NCI-H187 treated with DMSO at 0.1 percent for 48 hours (cell line): ENCODE measurements at regions not wholly inside any gene's neighbourhood (a gene's known extent, or its start where the extent isn't known, plus 50 kb on each side); places are given as distances from the start of the nearest gene placed in this dataset.

Source experiments
- DNase-seq: peaks from one replicate; lab custom pipeline; 2025; lab: John Stamatoyannopoulos, UW

DNA sequence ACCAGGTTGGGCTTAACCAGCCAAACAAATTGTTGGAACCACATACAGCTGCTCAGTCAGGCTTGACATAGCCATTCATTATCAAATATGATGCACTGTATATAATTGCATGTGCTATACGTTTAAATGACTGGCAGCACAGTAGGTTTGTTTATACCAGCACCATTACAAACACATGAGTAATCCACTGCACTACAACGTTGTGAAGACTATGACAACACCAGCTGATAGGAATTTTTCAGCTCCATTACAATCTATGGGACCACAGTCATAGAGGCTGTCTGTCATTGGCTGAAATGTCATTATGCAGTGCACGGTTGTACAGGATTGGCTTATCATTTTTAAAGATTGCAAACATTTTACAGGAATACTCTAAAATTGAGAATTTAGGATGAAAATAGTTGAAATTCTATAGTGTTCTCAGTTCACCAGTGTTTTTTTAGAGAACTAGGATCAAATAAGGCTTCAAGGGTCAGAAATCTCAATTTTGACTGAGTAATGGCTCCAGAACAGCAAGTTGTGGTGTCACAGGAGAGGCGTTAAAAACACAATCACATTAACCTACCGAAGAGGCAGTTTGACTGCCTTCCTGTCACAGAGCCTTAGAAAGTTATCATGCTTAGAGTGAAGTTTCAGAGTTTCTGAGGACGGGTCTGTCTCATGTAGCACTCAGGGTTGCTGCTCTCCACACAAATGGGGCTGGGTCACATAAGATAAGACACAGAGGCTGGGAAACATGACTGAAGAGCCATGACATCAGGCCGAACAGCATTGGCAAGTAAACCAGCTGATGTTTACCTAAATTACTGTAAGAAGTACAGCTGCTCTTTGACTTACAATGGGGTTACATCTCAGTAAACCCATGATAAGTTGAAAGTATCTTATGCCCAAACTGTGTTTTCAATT, 60.7 kb upstream of the SMLR1 start:
- DNase-seq, result no peak

DNA sequence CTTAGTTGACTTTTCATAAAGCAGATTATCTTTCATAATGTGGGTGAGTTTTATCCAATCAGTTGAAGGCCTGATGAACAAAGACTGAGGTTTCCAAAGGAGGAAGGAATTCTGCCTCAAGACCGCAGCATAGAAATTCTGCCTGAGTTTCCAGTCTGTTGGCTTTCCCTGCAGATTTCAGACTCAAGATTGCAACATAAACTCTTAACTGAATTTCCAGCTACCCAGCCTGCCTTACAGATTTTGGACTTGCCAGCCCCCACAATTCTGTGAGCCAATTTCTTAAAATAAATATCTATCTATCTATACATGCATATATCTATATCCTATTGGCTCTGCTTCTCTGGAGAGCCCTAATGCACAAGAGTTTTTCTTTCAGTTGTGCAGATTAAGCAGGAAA, 57.3 kb upstream of the SMLR1 start:
- no peak for DNase-seq

DNA sequence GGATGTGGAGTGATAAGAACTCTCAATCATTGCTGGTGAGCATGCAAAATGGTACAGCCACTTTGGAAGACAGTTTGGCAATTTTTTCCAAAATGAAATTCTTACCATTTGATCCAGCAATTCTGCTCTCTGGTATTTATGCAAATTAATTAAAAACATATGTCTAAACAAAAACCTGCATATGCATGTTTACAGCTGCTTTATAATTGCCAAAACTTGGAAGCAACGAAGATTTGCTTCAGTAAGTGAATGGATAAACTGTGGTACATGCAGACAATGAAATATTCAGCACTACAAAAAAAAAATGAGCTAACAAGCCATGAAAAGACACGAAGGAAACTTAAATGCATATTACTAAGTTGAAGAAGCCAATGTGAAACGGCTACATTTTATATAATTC, 55.5 kb upstream of the SMLR1 start:
- no peak for DNase-seq

DNA sequence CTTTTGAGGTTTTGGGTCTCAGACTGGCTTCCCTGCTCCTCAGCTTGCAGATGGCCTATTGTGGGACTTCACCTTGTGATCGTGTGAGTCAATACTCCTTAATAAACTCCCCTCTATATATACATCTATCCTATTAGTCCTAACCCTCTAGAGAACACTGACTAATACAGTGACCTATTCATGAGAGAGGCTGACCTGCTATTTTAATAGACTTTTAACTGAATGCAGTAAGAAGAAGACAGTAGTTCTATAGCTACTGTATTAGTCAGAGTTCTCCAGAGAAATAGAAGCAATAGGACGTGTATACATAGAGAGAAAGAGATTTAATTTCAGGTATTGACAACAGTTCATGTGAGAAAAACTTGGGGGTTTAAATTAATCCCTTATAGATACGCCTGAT, 53.3 kb upstream of the SMLR1 start:
- DNase-seq, result no peak

DNA sequence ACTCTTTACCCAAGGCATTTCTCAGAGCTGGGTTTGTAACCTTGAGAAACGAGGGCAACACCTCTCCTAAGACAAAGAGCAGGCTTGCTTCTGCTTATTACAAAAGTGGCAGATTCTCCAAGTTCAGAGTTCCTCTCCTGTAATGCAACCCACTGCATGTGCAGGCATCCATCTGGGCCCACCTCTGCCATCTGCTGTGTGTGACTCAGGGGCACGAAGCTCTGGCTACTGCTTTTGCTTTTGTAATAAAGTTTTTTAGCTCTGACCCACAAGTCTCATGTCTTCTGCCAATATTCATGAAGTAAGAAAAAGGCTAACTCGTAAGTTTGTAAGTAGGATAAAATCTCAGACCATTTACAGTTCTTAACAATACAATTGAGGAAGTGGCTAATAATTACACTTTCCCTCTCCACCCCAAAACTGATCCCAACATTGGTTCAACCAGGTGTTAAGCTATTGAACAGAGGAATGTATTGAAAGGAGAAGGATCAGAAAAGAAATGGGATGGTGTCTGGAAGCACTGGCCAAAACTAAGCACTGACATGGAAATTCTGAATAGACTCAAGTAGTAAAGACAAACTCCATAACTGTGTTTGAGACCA, 51.7 kb upstream of the SMLR1 start:
- no peak for DNase-seq

DNA sequence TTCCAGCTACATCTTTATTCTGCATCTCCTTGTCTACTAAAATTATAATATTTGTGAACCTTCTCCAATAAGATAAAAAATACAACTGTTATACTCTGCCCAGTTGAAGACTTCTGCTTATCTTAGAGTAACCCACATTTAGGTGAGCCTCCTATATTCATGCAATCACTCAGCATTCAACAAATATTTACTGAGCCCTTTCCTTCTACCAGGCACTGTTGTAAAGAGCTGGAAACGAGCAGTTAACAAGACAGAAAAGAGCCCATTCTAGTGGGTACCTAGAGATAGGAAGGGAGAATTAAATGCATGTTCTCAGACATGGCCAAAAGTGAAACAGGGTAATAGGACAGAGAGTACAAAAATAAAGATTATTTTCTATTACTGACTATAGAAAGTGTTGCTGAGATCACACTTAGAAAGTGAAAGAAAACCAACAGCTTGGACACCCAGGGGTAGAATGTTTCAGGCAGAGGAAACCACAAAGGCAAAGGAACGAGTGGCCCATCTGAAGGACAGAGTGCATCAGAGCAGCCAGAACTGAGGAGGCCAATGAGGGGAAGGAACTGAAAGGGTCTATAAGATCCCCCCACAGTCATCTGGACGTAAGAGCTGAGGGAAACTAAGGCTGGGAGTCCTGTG, 50.8 kb upstream of the SMLR1 start:
- DNase-seq, result no peak
